Fibroblast of lung (primary cell): ENCODE measurements at regions not wholly inside any gene's neighbourhood (a gene's known extent, or its start where the extent isn't known, plus 50 kb on each side); places are given as distances from the start of the nearest gene placed in this dataset.

Source experiments
- CTCF ChIP-seq, 2 donors: IDR thresholded peaks in 1 of 2; conservative IDR thresholded peaks in 1 of 2; 1 replicate in 1 of 2; 2 replicates in 1 of 2; pipeline ENCODE4 v1.5.1; 2011 to 2012; ENCODE audit warnings: low read length in 2 of 2, control low read depth in 1 of 2, inconsistent platforms in 1 of 2, low read depth in 1 of 2, mild to moderate bottlenecking in 1 of 2
- EZH2 ChIP-seq: IDR thresholded peaks from 2 replicates; pipeline ENCODE4 v1.5.1; 2012; ENCODE audit warnings: low read length, control low read depth, mild to moderate bottlenecking; ENCODE audit errors: missing control alignments

- TF ChIP-seq EZH2 (no peak), CTCF (conservative IDR thresholded peaks at IDR 0.05 in 1 of 2, IDR thresholded peaks at IDR 0.05 in 1 of 2; ENCODE audit: low read depth in 1 of 2, low read length in 2 of 2) (no peak)
These were observed 1358.4 kb downstream of the PCDH19 start for GRCh38 chrX:99051639-99052038.
